ENCODE measurements at regions not wholly inside any gene's neighbourhood (a gene's known extent, or its start where the extent isn't known, plus 50 kb on each side); places are given as distances from the start of the nearest gene placed in this dataset.
"Not testable (repeated sequence)": the region's sequence is repeated elsewhere in the genome, so short reads cannot be mapped to it uniquely, and the experiment has no call there.

DNA sequence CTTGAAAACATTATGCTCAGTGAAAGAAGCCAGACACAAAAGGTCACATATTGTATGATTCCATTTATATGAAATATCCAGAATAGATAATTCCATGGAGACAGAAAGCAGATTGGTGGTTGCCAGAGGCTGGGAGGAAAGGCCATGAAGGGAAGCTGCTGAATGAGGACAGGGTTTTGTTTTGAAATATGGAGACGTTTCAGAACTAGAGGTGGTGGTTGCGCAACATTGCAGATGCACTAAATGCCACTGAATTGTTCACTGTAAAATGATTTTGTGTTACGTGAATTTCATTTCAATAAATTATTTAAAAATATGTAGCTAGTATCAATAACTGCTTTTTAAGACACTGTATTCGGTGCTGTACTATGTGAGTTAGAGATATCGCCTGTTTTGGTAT, 101.7 kb upstream of the ZNF236 start:
- no peak for DNase-seq

DNA sequence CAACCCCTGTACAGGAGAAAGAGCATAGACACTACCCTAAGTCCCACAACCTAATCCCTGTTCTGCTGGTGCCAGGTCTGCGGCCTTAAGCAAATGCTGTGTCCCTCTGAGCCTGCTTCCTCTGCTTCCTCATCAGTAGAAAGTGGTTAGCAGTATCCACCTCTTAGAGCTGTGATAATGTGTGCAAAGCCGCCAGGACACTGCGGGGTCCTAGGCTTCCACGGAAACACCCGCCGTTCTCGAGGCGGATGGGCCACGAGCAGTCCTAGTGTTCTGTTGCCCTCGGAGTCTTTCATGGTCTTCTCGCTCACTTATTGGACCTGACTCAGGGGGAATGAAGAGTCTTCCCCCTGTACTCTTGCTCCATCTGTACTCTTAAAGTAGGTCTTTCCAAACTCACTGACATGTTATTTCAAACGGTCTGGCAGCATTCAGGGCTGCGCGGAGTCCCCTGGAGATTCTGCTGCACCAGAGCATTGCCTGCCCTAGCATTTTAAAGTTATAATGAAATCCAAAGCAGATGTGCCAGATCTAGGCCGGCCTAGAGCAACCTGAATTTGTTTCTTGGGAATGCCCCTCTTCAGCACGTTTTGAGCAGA, 107.2 kb upstream of the ZNF236 start:
- DNase-seq, result no peak

DNA sequence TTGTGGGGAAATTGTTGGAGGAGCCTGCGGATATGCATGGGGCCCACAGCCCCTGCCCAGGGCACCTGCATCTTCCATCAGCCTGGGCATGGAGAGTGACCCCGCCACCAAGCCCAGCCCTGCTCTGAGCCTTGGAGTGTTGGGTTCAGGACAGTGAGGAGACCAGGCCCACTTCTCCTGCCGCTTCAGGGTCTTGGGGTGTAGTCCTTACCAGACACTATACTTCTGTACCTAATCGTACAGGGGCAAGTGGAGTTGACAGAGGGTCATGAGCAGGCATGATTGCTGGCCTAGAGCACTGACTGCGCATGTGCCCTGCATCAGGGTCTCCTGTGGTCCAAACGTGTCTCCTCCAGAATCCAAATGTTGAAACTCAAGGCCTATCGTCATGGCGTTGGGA, 108.9 kb upstream of the ZNF236 start:
- no peak for DNase-seq

DNA sequence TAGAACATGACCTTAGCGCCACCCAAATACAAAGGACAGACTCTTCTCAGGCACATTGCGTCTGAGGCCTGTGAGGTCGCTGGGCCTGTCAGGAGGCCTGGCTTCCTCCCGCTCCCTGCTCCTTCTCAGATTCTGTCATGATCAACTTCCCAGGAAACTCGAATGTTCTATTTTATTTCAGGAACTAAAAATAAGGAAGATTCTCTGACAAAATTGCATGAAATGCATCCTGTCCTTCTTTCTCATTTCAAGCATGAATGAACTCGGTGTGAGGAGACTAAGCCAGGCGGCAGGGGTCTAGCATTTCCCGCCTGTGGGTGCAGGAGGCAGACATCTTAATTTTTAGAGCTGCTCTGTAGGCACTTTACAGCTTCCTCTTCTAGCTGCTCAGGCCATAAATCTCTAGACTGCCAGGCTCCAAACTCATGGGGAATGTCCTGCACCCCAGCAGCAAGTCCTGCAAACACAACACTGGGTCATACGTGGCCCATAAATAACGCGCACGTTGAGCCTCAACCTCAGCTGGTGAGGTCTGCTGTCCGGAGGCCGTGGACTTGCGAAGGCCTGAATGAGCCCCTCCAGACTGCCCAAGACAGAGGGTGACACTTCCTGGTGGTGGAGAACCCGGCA, 109.7 kb upstream of the ZNF236 start:
- no peak for DNase-seq

DNA sequence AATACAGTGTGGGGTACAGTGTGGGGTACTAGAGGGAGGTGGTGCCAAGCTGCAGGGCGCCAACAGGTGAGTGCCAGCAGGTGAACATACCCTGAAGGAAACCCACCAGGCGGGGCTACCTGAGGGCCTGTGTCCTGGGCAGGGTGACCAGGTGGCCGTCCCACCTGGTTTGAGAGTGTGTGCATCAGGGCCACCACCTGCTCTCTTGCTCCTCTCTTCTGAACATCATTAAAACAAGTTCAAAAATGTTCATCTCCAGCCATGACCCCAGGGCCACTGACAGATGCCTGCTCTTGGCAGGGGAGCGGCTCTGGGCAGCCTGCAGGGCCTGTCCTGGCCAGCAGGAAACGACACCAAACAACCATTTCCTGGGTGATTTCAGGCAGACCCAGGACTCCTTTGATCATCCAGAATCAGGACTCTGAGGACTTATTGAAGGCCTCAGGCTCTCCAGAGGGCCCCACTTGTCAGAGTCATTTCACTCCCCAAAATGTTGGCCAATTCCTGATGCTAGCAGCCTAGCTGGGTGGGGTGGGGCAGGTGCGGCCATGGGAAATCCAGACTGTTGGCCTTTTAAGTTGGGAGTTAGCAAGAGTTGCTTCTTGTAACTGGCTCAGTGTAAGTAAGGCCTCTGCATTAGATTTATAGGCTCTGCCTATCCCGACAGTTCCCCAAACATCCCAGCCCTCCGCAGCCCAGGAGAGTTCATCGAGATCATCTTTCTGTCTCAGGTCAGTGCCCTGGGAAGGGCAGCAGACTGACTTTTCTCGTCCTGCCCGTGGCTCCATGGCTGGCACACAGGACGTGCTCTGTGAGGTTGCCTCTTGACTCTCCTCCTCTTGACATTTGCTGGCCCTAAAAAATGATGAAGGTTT, 111.5 kb upstream of the ZNF236 start:
- no peak for DNase-seq

DNA sequence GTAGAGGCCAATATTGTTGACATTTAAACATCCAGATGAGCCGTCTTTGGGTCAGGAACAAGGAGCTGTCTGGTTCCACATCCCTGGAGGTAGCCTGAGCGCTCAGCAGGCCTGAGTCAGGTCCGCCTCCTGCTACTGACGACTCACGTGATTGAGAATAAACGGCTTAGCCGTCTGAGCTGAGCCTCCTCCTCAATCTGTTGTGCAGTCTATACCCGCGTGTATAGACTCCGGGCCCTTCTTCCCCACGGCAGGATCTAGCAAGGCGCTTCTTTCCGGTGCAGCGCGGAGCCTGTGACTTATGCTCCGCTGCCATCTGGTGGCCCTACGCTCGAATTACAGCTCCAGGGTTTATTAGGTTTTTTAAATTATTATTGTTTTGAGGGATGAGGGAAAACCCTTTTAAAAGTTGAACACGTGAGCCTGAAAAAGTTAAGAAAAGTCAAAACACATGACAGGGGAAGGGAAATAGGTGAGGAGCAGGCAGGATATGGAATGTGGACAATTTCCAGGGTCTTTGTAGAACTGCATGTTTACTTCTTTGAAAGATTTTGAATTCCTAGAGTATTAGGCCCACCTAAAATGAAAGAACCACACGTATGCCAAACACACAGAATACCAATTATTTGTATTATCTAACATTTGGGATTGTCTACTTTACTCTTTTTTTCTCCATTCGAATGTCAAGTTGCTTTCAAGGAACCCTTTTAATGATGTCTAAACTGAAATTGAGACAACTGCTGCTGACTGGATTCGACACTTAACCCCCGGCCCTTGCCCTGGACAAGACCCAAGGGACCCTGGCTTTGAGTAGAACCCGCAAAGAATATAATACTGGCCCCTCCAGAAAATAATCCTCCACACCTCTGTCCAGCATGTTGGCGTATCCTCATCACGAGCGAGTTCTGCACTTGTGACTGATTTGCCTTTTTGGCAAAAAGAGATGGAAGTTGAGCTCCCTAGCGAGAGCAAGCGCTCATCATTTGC, 112.4 kb upstream of the ZNF236 start:
- peak; percentile 74 for DNase-seq

DNA sequence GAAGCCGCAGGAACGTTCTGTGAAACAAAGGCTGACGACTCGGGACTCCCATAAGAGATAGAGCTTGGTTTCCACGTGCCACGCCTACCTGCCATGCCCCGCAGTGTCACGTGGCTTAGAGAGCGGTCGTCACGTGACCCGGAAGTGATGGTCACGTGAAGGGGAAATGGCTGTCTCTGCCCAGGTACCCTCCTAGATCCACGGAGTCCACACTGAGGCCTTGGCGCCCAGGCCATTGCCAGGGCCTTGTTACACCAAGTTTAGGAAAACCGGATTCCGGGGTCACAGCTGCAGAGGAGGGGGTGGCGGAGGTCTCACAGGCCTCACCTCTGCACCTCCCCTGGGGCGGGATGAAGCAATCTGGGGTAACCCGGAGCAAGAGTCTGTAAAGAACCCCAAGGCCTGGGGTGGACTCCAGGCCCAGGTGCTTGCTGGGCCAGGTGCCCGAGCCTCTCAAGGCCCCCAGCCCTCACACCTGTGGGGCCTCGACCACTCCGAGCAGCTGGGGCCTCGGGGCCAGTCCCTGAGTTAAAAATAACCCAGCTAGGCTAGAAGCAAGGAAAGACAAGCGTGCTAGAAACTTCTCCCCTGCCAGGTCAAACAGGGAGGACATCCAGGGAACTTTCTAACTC, 113.5 kb upstream of the ZNF236 start:
- DNase-seq, result no peak

DNA sequence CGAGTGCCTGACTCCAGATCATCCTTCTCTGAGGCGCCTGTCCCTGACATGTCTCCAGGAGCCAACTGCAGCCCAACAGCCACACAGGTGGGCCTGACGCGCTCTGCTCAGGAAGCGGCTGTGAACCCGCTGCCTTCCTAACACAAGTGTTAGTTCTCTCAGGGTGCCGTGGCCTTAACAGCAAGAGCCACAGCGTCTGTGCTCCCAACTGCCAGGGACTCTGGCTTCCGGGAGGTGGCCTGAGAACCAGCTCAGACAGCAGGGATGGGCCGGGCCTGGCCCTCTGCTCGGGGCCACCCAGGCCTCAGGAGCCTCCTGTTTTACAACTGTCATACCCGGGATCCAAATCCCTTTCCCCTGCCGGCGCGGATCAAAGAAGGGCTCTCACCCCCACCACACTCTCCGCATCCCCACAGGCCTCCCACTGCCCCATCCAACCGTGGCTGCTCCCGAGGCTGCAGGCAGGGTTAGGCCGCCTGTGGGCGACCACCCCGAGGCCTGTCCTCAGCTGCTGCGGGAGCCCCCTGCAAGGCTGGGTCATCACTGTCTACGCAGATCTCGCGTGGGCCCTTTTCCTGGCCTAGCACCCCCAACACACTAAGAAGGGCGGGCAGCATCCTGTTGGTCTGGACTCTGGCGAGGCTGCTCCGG, 114.2 kb upstream of the ZNF236 start:
- no peak for DNase-seq

DNA sequence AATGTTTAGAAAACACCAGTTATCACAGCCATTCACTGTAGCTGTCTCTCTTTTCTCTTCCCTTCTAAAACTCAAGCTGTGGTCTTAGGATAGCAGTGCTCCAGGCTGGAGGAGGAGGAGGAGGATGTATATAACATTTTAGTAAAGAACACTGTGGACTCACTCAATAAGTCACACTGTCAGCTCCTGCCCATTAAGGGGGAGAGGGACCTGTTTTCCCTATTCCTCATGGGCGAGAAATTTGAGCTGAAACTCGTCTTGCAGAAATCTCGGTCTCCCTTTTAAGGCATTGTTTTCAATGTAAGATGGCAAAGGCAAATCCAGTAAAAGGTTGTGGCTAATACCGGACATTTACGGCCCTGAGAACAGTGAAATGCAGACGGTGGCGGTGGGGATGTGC, 114.8 kb upstream of the ZNF236 start:
- DNase-seq, result no peak

DNA sequence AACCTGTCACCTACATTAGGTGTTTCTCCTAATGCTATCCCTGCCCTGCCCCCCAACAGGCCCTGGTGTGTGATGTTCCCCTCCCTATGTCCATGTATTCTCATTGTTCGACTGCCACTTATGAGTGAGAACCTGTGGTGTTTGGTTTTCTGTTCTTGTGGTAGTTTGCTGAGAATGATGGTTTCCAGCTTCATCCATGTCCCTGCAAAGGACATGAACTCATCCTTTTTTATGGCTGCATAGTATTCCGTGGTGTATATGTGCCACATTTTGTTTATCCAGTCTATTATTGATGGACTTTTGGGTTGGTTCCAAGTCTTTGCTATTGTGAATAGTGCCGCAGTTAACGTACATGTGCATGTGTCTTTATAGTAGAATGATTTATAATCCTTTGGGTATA, 117.8 kb upstream of the ZNF236 start:
- not testable (repeated sequence) for DNase-seq

DNA sequence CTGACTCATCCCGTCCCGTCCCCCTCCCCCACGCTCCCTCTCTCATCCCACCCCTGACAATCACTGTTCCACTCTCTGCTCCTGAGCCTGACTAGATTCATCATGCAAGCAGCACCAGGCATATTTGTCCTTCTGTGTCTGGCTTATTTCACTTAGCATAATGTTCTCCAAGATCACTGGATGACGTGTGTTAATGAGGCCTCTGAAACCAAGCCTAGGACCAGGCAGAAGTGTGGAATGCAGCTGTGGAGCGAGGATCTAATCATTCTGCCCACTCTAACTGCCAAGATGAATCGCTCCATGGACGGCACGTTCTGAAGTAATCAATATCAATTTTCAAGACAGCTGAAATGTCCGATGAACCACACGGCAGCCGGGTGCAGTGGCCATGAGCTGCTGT, 122.4 kb upstream of the ZNF236 start:
- no peak for DNase-seq

DNA sequence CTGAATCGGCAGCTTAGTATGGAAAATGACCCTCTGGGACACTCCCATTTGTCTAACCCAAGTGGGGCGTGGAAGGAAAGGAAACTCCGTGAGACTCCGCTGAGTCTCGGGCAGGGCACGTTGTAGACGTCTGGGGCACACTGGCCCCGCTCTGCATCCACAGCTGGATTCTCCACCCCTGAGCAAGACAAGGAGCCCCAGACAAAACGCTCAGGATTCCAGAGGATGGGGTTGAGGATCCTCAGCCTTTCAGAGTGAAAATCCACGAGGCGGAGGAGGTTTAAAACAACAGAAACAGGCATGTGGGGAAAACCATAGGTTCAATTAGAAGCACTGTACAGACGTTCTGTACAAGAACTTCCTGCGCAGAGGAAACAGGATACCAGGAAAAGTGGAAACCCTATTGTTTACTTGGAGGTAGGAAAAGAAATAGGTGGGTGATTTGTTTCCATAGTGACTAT, 124.9 kb upstream of the ZNF236 start:
- DNase-seq, result no peak

DNA sequence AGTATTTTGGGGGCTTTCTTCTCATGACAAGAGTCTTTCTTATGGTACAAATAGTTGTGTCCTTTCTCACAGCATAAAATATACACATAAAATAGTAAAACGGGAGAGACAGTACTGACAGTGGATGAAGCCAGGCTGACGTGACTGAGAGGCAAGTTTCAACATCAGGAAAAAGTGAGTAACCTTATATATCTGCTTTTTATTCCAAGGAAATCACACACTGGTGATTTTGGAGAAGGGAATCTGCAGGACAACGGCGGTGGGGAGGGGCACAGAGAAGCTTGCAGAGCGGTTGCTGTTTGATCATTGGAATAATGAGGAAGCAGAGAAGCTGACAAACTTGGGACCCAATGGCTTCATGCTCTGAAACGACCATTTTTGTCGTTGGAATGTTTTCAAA, 130.6 kb upstream of the ZNF236 start:
- DNase-seq, result no peak

DNA sequence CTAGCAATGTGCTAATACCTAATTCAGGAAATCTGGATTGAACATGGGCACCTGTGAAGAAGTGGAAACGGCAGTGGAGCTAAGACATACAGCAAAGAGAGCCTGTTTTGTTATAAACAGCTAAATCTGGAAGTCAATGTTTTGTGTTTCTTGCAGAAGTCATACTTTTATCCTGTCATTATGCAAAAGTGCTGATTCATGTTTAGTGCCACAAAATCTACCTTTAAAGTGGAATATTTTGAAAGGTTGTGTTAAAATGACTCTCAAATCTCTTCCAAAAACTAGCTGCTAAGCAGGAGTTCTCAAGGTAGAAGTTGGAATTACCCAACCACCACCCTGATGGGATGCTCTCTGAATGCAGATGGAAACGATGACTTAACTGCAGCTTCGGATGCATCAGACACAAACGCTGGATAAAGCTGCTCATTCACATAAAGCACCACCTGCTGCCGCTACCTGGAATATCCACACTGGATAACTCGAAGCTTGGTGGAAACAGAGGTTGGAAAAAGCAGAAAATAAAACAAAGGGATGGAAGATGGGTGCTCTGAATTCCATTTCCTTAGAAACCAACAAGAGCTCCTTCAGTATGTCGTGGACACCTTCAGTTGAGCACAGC, 132.6 kb upstream of the ZNF236 start:
- DNase-seq, result no peak

DNA sequence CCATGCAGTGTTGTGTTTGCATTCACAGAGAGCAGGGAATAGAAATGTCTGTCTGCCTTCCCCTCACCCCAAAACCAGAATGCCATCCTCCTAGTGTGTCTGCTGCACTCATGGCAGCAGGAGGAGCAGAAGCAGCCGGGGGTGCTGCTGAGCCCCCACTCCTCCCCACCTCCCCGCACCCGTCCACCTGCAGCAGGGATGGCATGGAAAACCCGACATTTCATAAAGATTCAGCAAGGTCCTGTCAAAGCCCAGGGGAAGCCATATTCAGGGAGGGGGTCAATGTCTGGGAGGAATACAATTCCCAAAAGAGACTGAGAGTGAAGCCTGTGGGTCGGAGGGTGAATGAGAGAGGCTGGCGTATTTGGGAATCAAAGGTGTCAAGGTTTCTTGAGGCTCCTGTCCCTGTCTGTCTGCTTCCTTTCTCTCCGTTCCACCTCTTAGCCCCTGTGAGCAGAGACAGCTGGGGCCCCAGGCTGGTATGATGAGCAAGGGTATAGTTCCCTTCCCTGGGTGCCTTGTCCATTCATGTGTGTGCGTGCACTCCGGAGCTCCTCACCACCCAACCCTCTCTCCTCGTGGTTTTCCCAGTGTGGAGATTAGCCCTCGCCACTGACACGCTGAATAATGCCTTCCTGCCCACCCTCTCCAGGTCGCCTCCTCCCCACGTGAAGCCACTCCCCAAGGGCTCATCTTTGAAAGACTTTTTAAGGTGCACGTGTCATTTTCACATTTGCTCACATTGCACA, 133.5 kb upstream of the ZNF236 start:
- DNase-seq, result no peak

DNA sequence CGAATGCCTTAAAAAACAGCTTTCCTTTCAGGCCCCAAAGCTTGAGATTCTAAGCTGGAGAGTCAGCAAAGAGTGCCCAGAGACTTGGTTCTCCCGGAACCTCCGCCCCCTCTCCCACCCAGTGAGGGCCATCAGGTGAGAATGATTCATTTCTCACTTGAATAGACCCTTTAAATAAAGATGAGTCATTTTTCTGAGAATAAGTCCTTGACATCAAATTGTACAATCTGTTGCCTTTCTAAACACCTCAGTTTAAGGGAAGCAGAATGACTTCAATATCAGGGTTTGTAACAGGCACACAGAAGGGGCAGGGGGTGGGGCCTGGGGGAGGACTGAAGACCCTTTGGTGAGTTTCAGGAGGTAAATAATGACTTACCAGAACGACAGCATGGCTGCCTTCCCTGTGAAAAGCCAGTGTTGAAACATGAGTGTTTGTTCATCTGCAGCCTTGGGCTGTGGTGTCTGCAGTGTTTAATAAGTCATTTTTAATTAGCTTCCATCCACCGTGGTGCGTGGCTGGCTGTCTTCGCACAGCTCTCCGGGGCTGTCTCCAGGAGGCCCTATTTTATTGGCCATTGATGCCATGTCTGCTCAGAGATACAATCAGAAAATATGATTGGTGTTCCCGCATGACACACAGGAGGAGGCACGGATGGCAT, 134.9 kb upstream of the ZNF236 start:
- no peak for DNase-seq

DNA sequence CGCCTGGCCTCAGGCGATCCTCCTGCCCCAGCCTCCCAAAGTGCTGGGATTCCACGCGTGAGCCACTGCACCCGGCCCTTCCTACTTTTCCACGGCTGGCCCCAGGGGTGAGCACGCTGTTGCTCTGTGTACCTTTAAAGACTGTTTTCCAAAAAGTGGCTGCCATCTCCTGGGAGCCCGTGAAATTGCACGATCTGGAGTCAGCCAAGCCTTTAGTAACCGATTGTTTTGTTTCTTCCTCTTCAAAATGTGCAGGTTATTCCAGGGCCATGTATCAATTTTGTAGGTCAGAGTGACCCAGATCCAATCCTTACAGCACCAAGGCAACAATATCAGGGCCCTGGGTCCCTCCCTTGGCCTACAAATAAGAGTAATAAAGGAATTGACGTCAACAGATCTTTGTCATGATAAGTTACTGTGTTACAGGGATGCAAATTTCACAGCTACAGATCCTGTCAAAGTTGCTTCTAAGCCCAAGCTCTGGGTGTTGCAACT, 135.6 kb upstream of the ZNF236 start:
- DNase-seq, result peak; percentile 71

DNA sequence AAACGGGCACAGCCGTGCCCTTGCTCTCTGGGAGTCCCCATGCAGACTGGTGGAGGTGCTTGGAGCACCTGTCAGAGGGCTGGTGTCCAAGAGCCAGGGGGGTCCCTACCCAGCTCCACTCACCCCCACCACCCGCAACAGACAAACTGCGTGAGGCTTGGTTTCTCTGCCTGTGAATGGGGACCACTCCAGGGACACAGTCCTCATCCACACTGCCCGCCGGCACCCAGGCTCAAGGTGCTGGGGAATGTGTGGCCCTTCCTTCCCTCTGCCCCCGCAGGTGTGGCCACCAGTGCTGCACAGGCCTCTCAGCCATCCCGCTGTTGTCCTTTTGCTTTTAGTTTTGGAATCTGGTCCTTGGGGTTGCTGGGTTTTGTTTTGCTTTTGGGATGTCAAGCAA, 136.5 kb upstream of the ZNF236 start:
- no peak for DNase-seq

DNA sequence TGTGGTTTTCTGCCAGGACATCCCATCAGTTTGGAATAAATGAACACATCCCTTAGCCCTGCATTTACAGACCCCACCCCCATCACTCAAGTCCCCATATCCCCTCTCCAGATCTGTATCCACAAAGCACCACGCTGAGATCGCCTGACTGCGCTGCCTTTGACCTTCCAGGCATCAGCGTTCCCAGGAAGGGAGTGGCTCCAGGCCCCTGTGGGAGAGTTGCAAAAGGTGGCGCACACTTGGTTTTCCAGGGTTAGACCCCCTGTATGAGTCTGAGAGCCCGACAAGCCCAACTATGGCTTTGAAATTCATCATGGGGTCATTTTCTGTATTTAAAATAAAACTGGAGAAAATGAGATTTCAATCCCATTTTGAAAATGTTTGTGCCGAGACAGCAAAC, 137.0 kb upstream of the ZNF236 start:
- no peak for DNase-seq

DNA sequence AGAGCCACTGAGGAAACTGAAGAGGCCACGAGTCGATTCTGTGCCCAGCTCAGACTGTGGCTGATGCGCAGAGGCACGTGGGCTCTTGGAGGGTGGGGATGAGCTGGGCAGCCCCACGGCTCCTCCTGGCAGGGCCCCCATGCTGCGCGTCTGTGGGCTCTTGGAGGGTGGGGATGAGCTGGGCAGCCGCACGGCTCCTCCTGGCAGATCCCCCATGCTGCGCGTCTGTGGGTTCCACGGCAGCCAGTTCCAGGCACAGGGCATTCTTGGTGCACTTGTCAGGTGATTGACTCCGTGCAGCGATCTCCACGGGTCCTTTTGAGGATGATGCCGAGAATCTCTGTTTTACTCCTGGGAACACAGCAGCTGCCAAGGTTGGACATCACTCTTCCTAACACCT, 138.1 kb upstream of the ZNF236 start:
- no peak for DNase-seq
